ENCODE measurements at regions not wholly inside any gene's neighbourhood (a gene's known extent, or its start where the extent isn't known, plus 50 kb on each side); places are given as distances from the start of the nearest gene placed in this dataset.
"Not testable (repeated sequence)": the region's sequence is repeated elsewhere in the genome, so short reads cannot be mapped to it uniquely, and the experiment has no call there.

- intact Hi-C loops (cut with DNase I), result no loop called here
Measured at GRCh38 chr12:46965880-46966279, 113.5 kb upstream of the PCED1B start.

DNA sequence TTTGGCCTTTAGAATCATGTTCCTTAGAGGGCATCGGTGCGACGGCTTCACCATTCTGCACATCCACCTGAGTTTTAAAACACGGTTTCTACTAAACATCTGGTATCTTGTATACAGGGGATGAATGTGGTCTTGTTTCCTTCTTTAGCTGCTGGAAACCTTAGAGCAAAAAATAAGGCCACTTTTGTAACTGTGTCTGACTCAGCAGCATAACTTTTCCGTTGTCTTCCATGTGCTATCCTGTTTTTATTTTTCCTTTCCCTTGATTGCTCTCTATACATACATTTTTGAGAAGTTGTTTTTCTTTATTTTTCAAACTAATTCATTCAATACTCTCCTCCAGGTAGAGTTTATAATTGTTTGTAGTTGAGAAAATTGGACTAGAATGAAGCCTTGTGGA lies 108.8 kb upstream of the PCED1B start:
- Histone ChIP-seq H3K9me3 (no peaks in the 10 kb centered on the region), H3K36me3 (no peaks in the 10 kb centered on the region), H3K4me1 (peaks cover 4 to 6% (median 5%) of the 10 kb centered on the region in 4 donors), H3K27ac (replicated peaks in 1 of 4) (no peak overlapping the region), H3K4me3 (no peak overlapping the region), H3K27me3 (no peaks in the 10 kb centered on the region)
- DNase-seq (ENCODE audit: extremely low spot score), result no peak
- intact Hi-C loops (cut with DNase I), result no loop called here
- no peak for TF ChIP-seq EP300 (IDR thresholded peaks at IDR 0.05)
- 88% methylated on average over 5 of the region's 5 CpGs for WGBS

More at GRCh38 chr12:46965880-46966279, 113.5 kb upstream of the PCED1B start:
- Histone ChIP-seq H3K4me3 (no peak overlapping the region), H3K4me1 (peaks cover 22 to 32% (median 28%) of the 10 kb centered on the region in 4 donors), H3K36me3 (no peaks in the 10 kb centered on the region), H3K9me3 (no peaks in the 10 kb centered on the region), H3K27me3 (no peaks in the 10 kb centered on the region), H3K27ac (replicated peaks in 1 of 4) (peak overlapping the region in 1 of 4 donors; percentile 66)
- 49% methylated on average over 4 of the region's 4 CpGs for WGBS
- TF ChIP-seq POLR2A (IDR thresholded peaks at IDR 0.05; ENCODE audit: low read depth) (no peak), POLR2AphosphoS5 (IDR thresholded peaks at IDR 0.05) (no peak), EP300 (IDR thresholded peaks at IDR 0.05) (no peak)
- TF ChIP-seq, protein P1, sequence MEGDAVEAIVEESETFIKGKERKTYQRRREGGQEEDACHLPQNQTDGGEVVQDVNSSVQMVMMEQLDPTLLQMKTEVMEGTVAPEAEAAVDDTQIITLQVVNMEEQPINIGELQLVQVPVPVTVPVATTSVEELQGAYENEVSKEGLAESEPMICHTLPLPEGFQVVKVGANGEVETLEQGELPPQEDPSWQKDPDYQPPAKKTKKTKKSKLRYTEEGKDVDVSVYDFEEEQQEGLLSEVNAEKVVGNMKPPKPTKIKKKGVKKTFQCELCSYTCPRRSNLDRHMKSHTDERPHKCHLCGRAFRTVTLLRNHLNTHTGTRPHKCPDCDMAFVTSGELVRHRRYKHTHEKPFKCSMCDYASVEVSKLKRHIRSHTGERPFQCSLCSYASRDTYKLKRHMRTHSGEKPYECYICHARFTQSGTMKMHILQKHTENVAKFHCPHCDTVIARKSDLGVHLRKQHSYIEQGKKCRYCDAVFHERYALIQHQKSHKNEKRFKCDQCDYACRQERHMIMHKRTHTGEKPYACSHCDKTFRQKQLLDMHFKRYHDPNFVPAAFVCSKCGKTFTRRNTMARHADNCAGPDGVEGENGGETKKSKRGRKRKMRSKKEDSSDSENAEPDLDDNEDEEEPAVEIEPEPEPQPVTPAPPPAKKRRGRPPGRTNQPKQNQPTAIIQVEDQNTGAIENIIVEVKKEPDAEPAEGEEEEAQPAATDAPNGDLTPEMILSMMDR (IDR thresholded peaks at IDR 0.05), result no peak
- DNase-seq (ENCODE audit: extremely low spot score), result no peak

- H3K27ac ChIP-seq (replicated peaks in 1 of 4); H3K36me3 ChIP-seq; H3K9me3 ChIP-seq; H3K4me3 ChIP-seq; H3K4me1 ChIP-seq; H3K27me3 ChIP-seq; DNase-seq (ENCODE audit: extremely low spot score); intact Hi-C loops (cut with DNase I): not testable (repeated sequence)
- WGBS, result 90% methylated on average over 3 of the region's 3 CpGs
Measured at GRCh38 chr12:46973937-46974336, 105.5 kb upstream of the PCED1B start.

DNA sequence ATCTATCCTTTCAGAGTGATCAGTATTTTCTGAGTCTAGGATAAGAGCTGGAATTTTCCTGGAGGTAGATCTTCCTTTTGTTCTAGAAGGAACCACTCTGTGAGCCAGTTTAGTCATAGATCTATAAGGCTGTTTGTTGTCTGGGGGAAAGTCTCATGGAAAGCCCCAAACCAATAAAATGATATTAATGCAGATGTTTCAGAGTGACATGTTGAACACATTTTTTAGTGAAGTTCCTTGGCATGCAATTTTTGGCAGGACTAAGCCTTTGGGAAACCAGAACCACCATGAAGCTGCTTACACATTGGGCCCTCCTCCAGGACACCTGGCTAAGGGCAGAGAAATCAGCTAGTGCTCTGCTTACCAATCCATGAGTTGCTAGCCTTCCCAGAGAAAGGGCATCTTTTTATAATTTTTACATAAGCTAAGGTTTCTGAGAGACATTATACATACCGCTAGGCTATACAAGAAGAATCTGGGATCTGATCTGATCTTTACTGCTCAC lies 101.5 kb upstream of the PCED1B start:
- Histone ChIP-seq H3K27me3 (no peaks in the 10 kb centered on the region), H3K36me3 (no peaks in the 10 kb centered on the region), H3K4me1 (no peaks in the 10 kb centered on the region), H3K4me3 (no peak overlapping the region), H3K9me3 (no peaks in the 10 kb centered on the region), H3K27ac (replicated peaks in 1 of 4) (no peak overlapping the region)
- TF ChIP-seq POLR2A (IDR thresholded peaks at IDR 0.05; ENCODE audit: low read depth) (no peak), POLR2AphosphoS5 (IDR thresholded peaks at IDR 0.05) (no peak), EP300 (IDR thresholded peaks at IDR 0.05) (no peak)
- TF ChIP-seq, protein P1 (IDR thresholded peaks at IDR 0.05), result no peak
- intact Hi-C loops (cut with DNase I), result no loop called here
- no peak for DNase-seq (ENCODE audit: extremely low spot score)
- 100% methylated on average over 1 of the region's 1 CpG for WGBS

GRCh38 chr12:46981622-46982021 lies 97.8 kb upstream of the PCED1B start:
- Histone ChIP-seq H3K27ac (replicated peaks in 1 of 4) (no peak overlapping the region), H3K27me3 (no peaks in the 10 kb centered on the region), H3K36me3 (no peaks in the 10 kb centered on the region), H3K9me3 (no peaks in the 10 kb centered on the region), H3K4me1 (no peaks in the 10 kb centered on the region), H3K4me3 (no peak overlapping the region)
- DNase-seq (ENCODE audit: extremely low spot score), result no peak
- TF ChIP-seq, protein P1 (IDR thresholded peaks at IDR 0.05), result no peak
- no peak for TF ChIP-seq POLR2A (IDR thresholded peaks at IDR 0.05; ENCODE audit: low read depth)
- TF ChIP-seq POLR2AphosphoS5 (IDR thresholded peaks at IDR 0.05), result no peak
- TF ChIP-seq EP300 (IDR thresholded peaks at IDR 0.05), result no peak
- intact Hi-C loops (cut with DNase I), result no loop called here
- WGBS, result 81% methylated on average over 3 of the region's 3 CpGs

Data from esophagus muscularis mucosa (tissue), 4 donors.